ENCODE measurements at regions not wholly inside any gene's neighbourhood (a gene's known extent, or its start where the extent isn't known, plus 50 kb on each side); places are given as distances from the start of the nearest gene placed in this dataset.
"Not testable (repeated sequence)": the region's sequence is repeated elsewhere in the genome, so short reads cannot be mapped to it uniquely, and the experiment has no call there.

- H3K4me3 ChIP-seq (ENCODE audit: low read depth, low read length) = no peak overlapping the region
- DNase-seq (ENCODE audit: low read depth) = no peak
- TF ChIP-seq POLR2A (IDR thresholded peaks at IDR 0.05; ENCODE audit: extremely low read depth, insufficient read length) = no peak
- TF ChIP-seq MYC (IDR thresholded peaks at IDR 0.05; ENCODE audit: low read depth, low read length) = no peak
- TF ChIP-seq MAX (IDR thresholded peaks at IDR 0.05; ENCODE audit: low read depth, low read length) = no peak
- no peak for TF ChIP-seq CTCF (IDR thresholded peaks at IDR 0.05; ENCODE audit: low read depth, low read length)
Observed at GRCh38 chr11:134591338-134591737, 179.3 kb upstream of the B3GAT1 start.

GRCh38 chr11:134589129-134589528 lies 177.1 kb upstream of the B3GAT1 start:
- H3K4me3 ChIP-seq (ENCODE audit: low read depth, low read length) = no peak overlapping the region
- DNase-seq (ENCODE audit: low read depth) = no peak
- no peak for TF ChIP-seq MYC (IDR thresholded peaks at IDR 0.05; ENCODE audit: low read depth, low read length)
- no peak for TF ChIP-seq POLR2A (IDR thresholded peaks at IDR 0.05; ENCODE audit: extremely low read depth, insufficient read length)
- no peak for TF ChIP-seq MAX (IDR thresholded peaks at IDR 0.05; ENCODE audit: low read depth, low read length)
- TF ChIP-seq CTCF (IDR thresholded peaks at IDR 0.05; ENCODE audit: low read depth, low read length) = no peak

GRCh38 chr11:134588460-134589110 lies 176.5 kb upstream of the B3GAT1 start:
- not testable (repeated sequence) for DNase-seq (ENCODE audit: low read depth); H3K4me3 ChIP-seq (ENCODE audit: low read depth, low read length)

GRCh38 chr11:134587345-134587744 lies 175.3 kb upstream of the B3GAT1 start:
- DNase-seq (ENCODE audit: low read depth) = no peak
- TF ChIP-seq CTCF (IDR thresholded peaks at IDR 0.05; ENCODE audit: low read depth, low read length) = no peak
- no peak for TF ChIP-seq MYC (IDR thresholded peaks at IDR 0.05; ENCODE audit: low read depth, low read length)
- TF ChIP-seq POLR2A (IDR thresholded peaks at IDR 0.05; ENCODE audit: extremely low read depth, insufficient read length) = no peak
- no peak for TF ChIP-seq MAX (IDR thresholded peaks at IDR 0.05; ENCODE audit: low read depth, low read length)
- H3K4me3 ChIP-seq (ENCODE audit: low read depth, low read length) = no peak overlapping the region

- no peak overlapping the region for H3K4me3 ChIP-seq (ENCODE audit: low read depth, low read length)
- no peak for TF ChIP-seq MAX (IDR thresholded peaks at IDR 0.05; ENCODE audit: low read depth, low read length)
- no peak for TF ChIP-seq POLR2A (IDR thresholded peaks at IDR 0.05; ENCODE audit: extremely low read depth, insufficient read length)
- no peak for TF ChIP-seq MYC (IDR thresholded peaks at IDR 0.05; ENCODE audit: low read depth, low read length)
- TF ChIP-seq CTCF (IDR thresholded peaks at IDR 0.05; ENCODE audit: low read depth, low read length) = no peak
Observed at GRCh38 chr11:134586726-134587125, 174.7 kb upstream of the B3GAT1 start.

GRCh38 chr11:134585666-134586610 lies 173.9 kb upstream of the B3GAT1 start:
- no peak for DNase-seq (ENCODE audit: low read depth)
- TF ChIP-seq CTCF (IDR thresholded peaks at IDR 0.05; ENCODE audit: low read depth, low read length) (no peak), POLR2A (IDR thresholded peaks at IDR 0.05; ENCODE audit: extremely low read depth, insufficient read length) (no peak), MAX (IDR thresholded peaks at IDR 0.05; ENCODE audit: low read depth, low read length) (no peak), MYC (IDR thresholded peaks at IDR 0.05; ENCODE audit: low read depth, low read length) (no peak)
- H3K4me3 ChIP-seq (ENCODE audit: low read depth, low read length) = no peak overlapping the region

More at GRCh38 chr11:134586726-134587125, 174.7 kb upstream of the B3GAT1 start:
- DNase-seq (ENCODE audit: low read depth) = no peak

Measured in NB4 (cell line).